HG03025 (cell line): ENCODE measurements at regions not wholly inside any gene's neighbourhood (a gene's known extent, or its start where the extent isn't known, plus 50 kb on each side); places are given as distances from the start of the nearest gene placed in this dataset.
"Not testable (repeated sequence)": the region's sequence is repeated elsewhere in the genome, so short reads cannot be mapped to it uniquely, and the experiment has no call there.

ENCODE experiments used
- ATAC-seq: cut with Tn5 transposase; IDR thresholded peaks from one replicate; pipeline ENCODE4 v1.9.1; 2021; ENCODE audit warnings: mild to moderate bottlenecking, moderate library complexity; ENCODE audit not compliant: unreplicated experiment, low FRiP score

DNA sequence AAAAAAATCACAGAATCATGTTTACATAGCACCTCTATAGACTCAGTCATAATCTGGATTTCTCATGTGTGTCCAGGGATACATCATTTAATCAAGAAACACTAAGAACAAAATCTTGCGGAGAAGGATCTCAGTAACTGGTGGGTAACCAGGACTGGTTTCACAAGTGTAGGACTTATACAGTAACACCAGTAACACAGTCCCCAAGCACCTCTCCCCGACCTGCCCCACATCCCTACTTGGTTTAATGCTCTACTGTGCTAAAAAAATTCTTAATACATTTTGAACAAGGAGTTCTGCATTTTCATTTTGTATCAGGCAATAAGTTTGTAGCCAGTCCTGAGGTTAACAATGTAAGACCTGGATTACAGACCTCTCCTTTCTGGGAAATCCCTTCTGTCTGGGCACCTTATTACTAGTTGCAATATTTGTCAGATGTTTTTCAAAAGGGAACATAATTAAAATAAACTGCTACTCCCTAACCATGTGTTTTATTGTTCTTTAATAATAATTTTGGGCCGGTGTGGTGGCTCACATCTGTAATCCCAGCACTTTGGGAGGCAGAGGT lies 57.6 kb upstream of the BBX start:
- no peak for ATAC-seq

DNA sequence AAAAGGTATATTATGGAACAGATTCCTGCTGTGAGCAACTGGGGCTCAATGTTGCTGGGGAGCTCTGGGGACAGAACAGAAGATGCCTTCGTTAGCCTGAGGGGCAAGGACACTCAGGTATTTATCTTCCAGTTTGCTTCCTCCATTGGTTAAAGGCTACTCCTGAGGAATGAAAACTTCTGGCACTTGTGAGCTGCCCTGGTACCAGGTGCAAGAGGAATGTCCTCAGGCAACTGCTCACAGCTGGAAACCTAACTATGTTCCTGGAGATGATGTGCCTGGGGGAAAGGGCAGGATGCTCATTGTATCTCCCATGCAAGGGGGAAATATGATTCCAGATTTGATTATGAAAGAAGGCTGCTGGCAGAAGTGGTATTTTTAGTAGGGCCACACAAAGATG lies 54.0 kb upstream of the BBX start:
- no peak for ATAC-seq

DNA sequence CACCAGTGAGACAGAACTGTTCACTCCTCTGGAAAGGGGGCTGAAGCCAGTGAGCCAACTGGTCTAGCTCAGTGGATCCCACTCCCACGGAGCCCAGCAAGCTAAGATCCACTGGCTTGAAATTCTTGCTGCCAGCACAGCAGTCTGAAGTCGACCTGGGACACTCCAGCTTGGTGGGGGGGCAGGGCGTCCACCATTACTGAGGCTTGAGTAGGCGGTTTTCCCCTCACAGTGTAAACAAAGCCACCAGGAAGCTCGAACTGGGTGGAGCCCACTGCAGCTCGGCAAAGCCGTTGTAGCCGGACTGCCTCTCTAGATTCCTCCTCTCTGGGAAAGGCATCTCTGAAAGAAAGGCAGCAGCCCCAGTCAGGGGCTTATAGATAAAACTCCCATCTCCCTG lies 52.3 kb upstream of the BBX start:
- ATAC-seq, result not testable (repeated sequence)
